ENCODE measurements at regions not wholly inside any gene's neighbourhood (a gene's known extent, or its start where the extent isn't known, plus 50 kb on each side); places are given as distances from the start of the nearest gene placed in this dataset.
"Not testable (repeated sequence)": the region's sequence is repeated elsewhere in the genome, so short reads cannot be mapped to it uniquely, and the experiment has no call there.

DNA sequence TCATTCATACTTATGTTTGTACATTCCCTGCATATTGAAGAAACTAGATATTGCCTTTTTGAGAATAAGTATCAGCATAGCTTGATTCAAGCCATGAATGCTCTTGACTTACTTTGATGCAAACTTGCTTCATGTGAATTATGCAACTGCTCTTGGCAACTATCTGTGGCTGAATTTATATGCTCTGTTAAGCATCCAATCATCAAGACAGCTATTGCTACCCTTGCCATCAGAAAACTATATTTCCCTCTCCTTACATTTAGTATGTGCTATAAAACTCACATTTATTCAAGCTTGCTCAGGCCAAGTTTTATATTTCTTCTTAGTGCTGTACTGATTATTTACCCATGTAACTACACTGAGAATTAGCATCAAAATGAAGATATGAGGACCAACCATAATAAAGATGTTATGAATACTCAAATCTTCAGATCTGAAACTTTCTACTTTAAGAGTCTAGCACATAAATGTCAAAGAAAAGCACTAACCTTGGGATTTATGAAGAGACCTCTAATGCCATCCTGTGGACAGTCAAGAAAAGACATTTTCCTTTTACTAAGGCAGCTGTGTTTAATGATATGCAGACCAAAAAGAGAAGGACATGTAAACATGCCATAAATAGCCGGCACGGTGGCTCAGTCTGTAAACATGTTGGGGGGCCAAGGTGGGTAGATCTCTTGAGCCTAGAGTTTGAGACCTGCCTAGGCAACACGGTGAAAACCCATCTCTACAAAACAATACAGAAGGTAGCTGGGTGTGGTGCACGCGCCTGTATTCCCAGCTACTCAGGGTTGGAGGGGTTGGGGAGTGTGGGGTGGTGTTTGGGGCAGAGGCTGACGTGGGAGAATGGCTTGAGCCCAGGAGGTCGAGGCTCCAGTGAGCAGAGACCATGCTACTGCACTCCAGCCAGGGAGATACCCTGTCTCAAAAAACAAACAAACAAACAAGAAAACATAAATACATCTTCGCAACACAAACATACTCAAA, 267.0 kb upstream of the TYRP1 start:
- Mint-ChIP-seq H3K4me3 (no peak overlapping the region), H3K27me3 (no peaks in the 10 kb centered on the region), H3K4me1 (ENCODE audit: unreplicated experiment) (no peaks in the 10 kb centered on the region), H3K27ac (no peak overlapping the region), H3K9me3 (no peaks in the 10 kb centered on the region), H3K36me3 (no peaks in the 10 kb centered on the region)
- TF ChIP-seq, protein P1, sequence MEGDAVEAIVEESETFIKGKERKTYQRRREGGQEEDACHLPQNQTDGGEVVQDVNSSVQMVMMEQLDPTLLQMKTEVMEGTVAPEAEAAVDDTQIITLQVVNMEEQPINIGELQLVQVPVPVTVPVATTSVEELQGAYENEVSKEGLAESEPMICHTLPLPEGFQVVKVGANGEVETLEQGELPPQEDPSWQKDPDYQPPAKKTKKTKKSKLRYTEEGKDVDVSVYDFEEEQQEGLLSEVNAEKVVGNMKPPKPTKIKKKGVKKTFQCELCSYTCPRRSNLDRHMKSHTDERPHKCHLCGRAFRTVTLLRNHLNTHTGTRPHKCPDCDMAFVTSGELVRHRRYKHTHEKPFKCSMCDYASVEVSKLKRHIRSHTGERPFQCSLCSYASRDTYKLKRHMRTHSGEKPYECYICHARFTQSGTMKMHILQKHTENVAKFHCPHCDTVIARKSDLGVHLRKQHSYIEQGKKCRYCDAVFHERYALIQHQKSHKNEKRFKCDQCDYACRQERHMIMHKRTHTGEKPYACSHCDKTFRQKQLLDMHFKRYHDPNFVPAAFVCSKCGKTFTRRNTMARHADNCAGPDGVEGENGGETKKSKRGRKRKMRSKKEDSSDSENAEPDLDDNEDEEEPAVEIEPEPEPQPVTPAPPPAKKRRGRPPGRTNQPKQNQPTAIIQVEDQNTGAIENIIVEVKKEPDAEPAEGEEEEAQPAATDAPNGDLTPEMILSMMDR (conservative IDR thresholded peaks at IDR 0.05): peak; percentile 70
- DNase-seq (ENCODE audit: extremely low spot score, unreplicated experiment): no peak

DNA sequence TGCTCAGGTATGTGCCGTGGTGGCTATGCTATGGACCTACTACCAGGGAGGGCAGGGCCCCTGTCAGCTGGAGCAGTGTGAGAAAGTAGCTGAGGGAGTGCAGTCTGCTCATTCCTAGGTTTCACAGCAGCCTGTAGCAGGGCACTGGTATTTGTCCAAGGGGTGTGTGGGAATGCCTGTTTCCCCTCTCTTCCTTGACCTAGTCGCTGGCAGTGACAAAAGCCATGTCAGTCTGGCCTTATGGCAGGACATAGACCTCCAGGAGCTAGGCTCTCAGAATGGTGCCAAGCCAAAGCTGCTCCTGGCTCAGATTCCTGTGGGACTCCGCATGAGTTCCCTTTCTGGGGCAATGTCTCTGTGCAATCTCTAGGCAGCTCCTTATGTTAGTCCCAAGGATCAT, 253.9 kb upstream of the TYRP1 start:
- H3K36me3 Mint-ChIP-seq: no peaks in the 10 kb centered on the region
- no peaks in the 10 kb centered on the region for H3K4me1 Mint-ChIP-seq (ENCODE audit: unreplicated experiment)
- no peak overlapping the region for H3K27ac Mint-ChIP-seq
- no peaks in the 10 kb centered on the region for H3K9me3 Mint-ChIP-seq
- DNase-seq (ENCODE audit: extremely low spot score, unreplicated experiment): no peak
- H3K4me3 Mint-ChIP-seq: no peak overlapping the region
- TF ChIP-seq, protein P1 (conservative IDR thresholded peaks at IDR 0.05): no peak
- no peaks in the 10 kb centered on the region for H3K27me3 Mint-ChIP-seq

DNA sequence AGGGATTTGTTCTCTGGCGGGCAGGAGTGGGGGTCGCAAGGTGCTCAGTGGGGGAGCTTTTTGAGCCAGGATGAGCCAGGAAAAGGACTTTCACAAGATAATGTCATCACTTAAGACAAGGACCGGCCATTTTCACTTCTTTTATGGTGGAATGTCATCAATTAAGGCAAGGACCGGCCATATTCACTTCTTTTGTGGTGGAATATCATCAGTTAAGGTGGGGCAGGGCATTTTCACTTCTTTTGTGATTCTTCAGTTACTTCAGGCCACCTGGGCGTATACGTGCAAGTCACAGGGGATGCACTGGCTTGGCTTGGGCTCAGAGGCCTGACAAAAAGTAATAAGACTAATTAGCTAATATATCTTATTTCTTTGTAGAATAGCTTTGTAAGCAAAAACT, 252.1 kb upstream of the TYRP1 start:
- not testable (repeated sequence) for H3K27me3 Mint-ChIP-seq; H3K4me3 Mint-ChIP-seq; H3K36me3 Mint-ChIP-seq; H3K27ac Mint-ChIP-seq; DNase-seq (ENCODE audit: extremely low spot score, unreplicated experiment); H3K9me3 Mint-ChIP-seq; H3K4me1 Mint-ChIP-seq (ENCODE audit: unreplicated experiment)

DNA sequence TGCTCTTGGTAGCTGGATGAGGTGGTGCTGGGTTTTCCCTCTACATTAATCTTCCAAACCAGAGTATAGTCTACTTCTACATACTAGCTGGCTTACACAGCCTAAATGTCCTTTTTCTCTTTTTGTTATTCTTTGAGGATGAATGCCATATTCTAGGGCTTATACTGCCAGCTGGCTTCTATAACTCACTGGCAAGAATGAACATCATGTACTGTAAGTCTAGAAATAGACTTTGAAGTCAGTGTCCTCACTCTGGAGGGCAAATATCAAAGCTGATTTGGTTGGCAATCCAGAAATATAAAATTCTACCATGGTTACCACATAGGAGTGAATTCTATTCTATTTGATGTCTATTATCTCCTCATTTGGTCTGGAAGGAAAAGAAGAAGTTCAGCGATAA, 251.7 kb upstream of the TYRP1 start:
- no peaks in the 10 kb centered on the region for H3K4me1 Mint-ChIP-seq (ENCODE audit: unreplicated experiment)
- no peaks in the 10 kb centered on the region for H3K9me3 Mint-ChIP-seq
- H3K27ac Mint-ChIP-seq: no peak overlapping the region
- no peaks in the 10 kb centered on the region for H3K36me3 Mint-ChIP-seq
- TF ChIP-seq, protein P1 (conservative IDR thresholded peaks at IDR 0.05): no peak
- no peaks in the 10 kb centered on the region for H3K27me3 Mint-ChIP-seq
- DNase-seq (ENCODE audit: extremely low spot score, unreplicated experiment): no peak
- H3K4me3 Mint-ChIP-seq: no peak overlapping the region

DNA sequence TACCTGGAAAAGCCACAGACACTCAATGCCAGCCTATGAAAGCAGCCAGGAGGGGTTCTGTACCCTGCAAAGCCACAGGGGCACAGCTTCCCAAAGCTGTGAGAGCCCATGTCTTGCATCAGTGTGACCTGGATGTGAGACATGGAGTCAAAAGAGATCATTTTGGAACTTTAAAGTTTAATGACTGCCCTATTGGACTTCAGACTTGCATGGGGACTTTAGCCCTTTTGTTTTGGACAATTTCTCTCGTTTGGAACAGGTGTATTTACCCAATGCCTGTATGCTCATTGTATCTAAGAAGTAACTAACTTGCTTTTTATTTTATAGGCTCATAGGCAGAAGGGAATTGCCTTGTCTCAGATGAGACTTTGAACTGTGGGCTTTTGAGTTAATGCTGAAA, 244.9 kb upstream of the TYRP1 start:
- Mint-ChIP-seq H3K27me3 (no peaks in the 10 kb centered on the region), H3K9me3 (no peaks in the 10 kb centered on the region), H3K4me3 (no peak overlapping the region), H3K4me1 (ENCODE audit: unreplicated experiment) (no peaks in the 10 kb centered on the region), H3K36me3 (no peaks in the 10 kb centered on the region), H3K27ac (no peak overlapping the region)
- DNase-seq (ENCODE audit: extremely low spot score, unreplicated experiment): no peak
- TF ChIP-seq, protein P1 (conservative IDR thresholded peaks at IDR 0.05): no peak

DNA sequence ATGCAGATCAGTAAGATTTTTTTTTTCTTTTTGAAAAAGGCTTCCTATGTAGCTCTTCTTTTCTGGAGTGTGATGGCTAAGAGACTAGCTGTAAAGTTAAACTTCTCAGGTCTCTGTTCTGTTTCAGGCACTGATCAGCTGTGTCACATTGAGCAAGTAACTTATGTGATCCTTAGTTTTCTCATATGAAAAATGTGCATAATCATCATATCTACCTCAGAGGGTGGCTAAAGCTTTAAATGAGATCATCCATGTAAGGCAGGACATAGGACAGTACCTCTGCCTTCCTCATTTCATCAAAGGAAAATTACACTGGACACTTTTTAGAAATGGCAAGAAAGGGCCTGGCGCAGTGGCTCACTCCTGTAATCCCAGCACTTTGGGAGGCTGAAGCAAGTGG, 235.9 kb upstream of the TYRP1 start:
- no peak for DNase-seq (ENCODE audit: extremely low spot score, unreplicated experiment)
- Mint-ChIP-seq H3K27me3 (peaks cover 3% of the 10 kb centered on the region), H3K4me3 (no peak overlapping the region), H3K27ac (no peak overlapping the region), H3K9me3 (no peaks in the 10 kb centered on the region), H3K4me1 (ENCODE audit: unreplicated experiment) (peaks cover 8% of the 10 kb centered on the region), H3K36me3 (no peaks in the 10 kb centered on the region)
- TF ChIP-seq, protein P1 (conservative IDR thresholded peaks at IDR 0.05): no peak

All from type B pancreatic cell (in vitro differentiated cells).